Smooth muscle cell (in vitro differentiated cells): ENCODE measurements at regions not wholly inside any gene's neighbourhood (a gene's known extent, or its start where the extent isn't known, plus 50 kb on each side); places are given as distances from the start of the nearest gene placed in this dataset.
A peak's percentile ranks its signal among the peaks of the same experiment; 100 is the strongest.

Experiments used
- DNase-seq: peaks from one replicate; lab custom pipeline; 2025; ENCODE audit not compliant: unreplicated experiment; lab: John Stamatoyannopoulos, UW
- H2AFZ ChIP-seq: fragments of 200-600 bp; sonication (generic); 2 replicates; pipeline ENCODE4 v1.6.0; 2016; ENCODE audit warnings: antibody characterized with exemption, low read depth, mild to moderate bottlenecking
- H3F3A ChIP-seq: fragments of 200-600 bp; sonication (generic); 2 replicates; pipeline ENCODE4 v1.6.0; 2017; ENCODE audit warnings: antibody characterized with exemption, low read depth
- H3K27ac ChIP-seq: fragments of 200-600 bp; sonication (generic); 2 replicates; pipeline ENCODE4 v1.5.1; 2016; ENCODE audit warnings: low read depth, mild to moderate bottlenecking
- H3K27me3 ChIP-seq: fragments of 200-600 bp; sonication (generic); 2 replicates; pipeline ENCODE4 v1.6.1; 2016; ENCODE audit warnings: low read depth, mild to moderate bottlenecking
- H3K36me3 ChIP-seq: fragments of 200-600 bp; sonication (generic); 2 replicates; pipeline ENCODE4 v1.5.1; 2016; ENCODE audit warnings: low read depth
- H3K4me1 ChIP-seq: fragments of 200-600 bp; sonication (generic); 2 replicates; pipeline ENCODE4 v1.5.1; 2016; ENCODE audit warnings: low read depth
- H3K4me2 ChIP-seq: fragments of 200-600 bp; sonication (generic); 2 replicates; pipeline ENCODE4 v1.6.0; 2016; ENCODE audit warnings: mild to moderate bottlenecking
- H3K4me3 ChIP-seq: fragments of 200-600 bp; sonication (generic); 2 replicates; pipeline ENCODE4 v1.5.1; 2016; ENCODE audit warnings: mild to moderate bottlenecking
- H3K79me2 ChIP-seq: fragments of 200-600 bp; sonication (generic); 2 replicates; pipeline ENCODE4 v1.6.0; 2016; ENCODE audit warnings: low read depth, mild to moderate bottlenecking
- H3K9ac ChIP-seq: fragments of 200-600 bp; sonication (generic); 2 replicates; pipeline ENCODE4 v1.6.0; 2016; ENCODE audit warnings: low read depth
- H3K9me3 ChIP-seq: fragments of 200-600 bp; sonication (generic); replicated peaks from 2 replicates; pipeline ENCODE4 v1.5.1; 2016; ENCODE audit warnings: low read depth
- H4K20me1 ChIP-seq: fragments of 200-600 bp; sonication (generic); 2 replicates; pipeline ENCODE4 v1.6.0; 2016; ENCODE audit warnings: low read depth
- WGBS: methylation state at CpG from one replicate; pipeline ENCODE4 v1.1.7; 2016; ENCODE audit warnings: low lambda C conversion rate; 5-methylcytosine and 5-hydroxymethylcytosine counted together
- TF ChIP-seq, protein P1 (sequence below): fragments of 200-600 bp; sonication (generic); IDR thresholded peaks from 2 replicates; pipeline ENCODE4 v1.5.1; 2017; ENCODE audit warnings: borderline replicate concordance, mild to moderate bottlenecking, antibody characterized with exemption; ENCODE audit not compliant: insufficient read depth, poor library complexity, severe bottlenecking

- peaks cover 26% of the 10 kb centered on the region for H3F3A ChIP-seq
- no peaks in the 10 kb centered on the region for H3K79me2 ChIP-seq
- no peak overlapping the region for H3K9ac ChIP-seq
- no peaks in the 10 kb centered on the region for H3K27me3 ChIP-seq
- no peak overlapping the region for H3K4me3 ChIP-seq
- DNase-seq = no peak
- no peaks in the 10 kb centered on the region for H3K36me3 ChIP-seq
- no peaks in the 10 kb centered on the region for H4K20me1 ChIP-seq
- peak overlapping the region; percentile 96 for H3K27ac ChIP-seq
- TF ChIP-seq, protein P1, sequence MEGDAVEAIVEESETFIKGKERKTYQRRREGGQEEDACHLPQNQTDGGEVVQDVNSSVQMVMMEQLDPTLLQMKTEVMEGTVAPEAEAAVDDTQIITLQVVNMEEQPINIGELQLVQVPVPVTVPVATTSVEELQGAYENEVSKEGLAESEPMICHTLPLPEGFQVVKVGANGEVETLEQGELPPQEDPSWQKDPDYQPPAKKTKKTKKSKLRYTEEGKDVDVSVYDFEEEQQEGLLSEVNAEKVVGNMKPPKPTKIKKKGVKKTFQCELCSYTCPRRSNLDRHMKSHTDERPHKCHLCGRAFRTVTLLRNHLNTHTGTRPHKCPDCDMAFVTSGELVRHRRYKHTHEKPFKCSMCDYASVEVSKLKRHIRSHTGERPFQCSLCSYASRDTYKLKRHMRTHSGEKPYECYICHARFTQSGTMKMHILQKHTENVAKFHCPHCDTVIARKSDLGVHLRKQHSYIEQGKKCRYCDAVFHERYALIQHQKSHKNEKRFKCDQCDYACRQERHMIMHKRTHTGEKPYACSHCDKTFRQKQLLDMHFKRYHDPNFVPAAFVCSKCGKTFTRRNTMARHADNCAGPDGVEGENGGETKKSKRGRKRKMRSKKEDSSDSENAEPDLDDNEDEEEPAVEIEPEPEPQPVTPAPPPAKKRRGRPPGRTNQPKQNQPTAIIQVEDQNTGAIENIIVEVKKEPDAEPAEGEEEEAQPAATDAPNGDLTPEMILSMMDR = no peak
- H2AFZ ChIP-seq = peak overlapping the region; percentile 66
- 23% methylated on average over 6 of the region's 6 CpGs for WGBS
- peak overlapping the region; percentile 78 for H3K4me2 ChIP-seq
- H3K9me3 ChIP-seq = no peaks in the 10 kb centered on the region
- H3K4me1 ChIP-seq = peaks cover 27% of the 10 kb centered on the region
Measured at GRCh38 chr2:224259831-224260230, 142.1 kb downstream of the FAM124B start.

- no peak overlapping the region for H3K4me3 ChIP-seq
- H3K9ac ChIP-seq = no peak overlapping the region
- H3K27ac ChIP-seq = peak overlapping the region; percentile 17
- no peaks in the 10 kb centered on the region for H3K27me3 ChIP-seq
- peaks cover 26% of the 10 kb centered on the region for H3F3A ChIP-seq
- no peaks in the 10 kb centered on the region for H3K9me3 ChIP-seq
- H2AFZ ChIP-seq = no peak overlapping the region
- WGBS = 85% methylated on average over 2 of the region's 2 CpGs
- no peak for DNase-seq
- H4K20me1 ChIP-seq = no peaks in the 10 kb centered on the region
- peaks cover 17% of the 10 kb centered on the region for H3K4me1 ChIP-seq
- TF ChIP-seq, protein P1 = no peak
- H3K36me3 ChIP-seq = no peaks in the 10 kb centered on the region
- no peak overlapping the region for H3K4me2 ChIP-seq
- H3K79me2 ChIP-seq = no peaks in the 10 kb centered on the region
Measured at GRCh38 chr2:224258059-224258458, 143.8 kb downstream of the FAM124B start.

DNA sequence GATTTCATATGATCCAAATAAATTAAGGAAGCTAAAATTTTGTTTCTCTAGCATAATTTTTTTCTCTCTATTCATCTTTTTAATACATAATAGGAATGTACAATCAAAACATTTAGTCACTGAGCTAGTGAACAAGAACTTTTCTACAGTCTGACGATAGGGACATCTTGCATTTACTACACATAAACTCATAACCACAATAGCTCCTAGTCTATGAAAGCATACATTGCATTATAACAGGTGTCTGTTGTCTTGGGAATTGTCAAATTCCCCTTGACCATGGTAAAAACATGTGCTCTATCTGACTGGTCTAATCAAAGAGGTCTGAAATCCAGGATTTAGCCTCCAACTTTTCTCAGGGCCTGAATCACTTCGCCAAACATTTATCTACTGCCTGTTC is 144.8 kb downstream of the FAM124B start:
- no peak overlapping the region for H3K27ac ChIP-seq
- no peaks in the 10 kb centered on the region for H4K20me1 ChIP-seq
- no peak overlapping the region for H2AFZ ChIP-seq

DNA sequence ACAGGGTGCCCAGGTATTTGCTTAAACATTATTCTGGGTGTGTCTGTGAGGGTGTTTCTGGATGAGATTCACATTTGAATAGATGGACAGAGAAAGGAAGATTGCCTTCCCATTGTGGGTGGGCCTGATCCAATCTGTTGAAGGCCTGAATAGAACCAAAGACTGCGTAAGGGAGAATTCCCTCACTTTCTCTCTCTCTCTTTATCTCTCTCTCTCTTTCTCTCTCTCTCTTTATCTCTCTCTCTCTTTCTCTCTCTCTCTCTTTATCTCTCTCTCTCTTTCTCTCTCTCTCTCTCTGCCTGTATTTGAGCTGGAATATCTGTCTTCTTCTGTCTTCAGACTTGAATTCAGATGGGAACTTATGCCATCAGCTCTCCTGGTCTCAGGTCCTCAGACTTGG is 148.4 kb downstream of the FAM124B start:
- H3K9ac ChIP-seq = no peak overlapping the region
- no peaks in the 10 kb centered on the region for H3K9me3 ChIP-seq
- H2AFZ ChIP-seq = no peak overlapping the region
- no peak for DNase-seq
- no peaks in the 10 kb centered on the region for H3K36me3 ChIP-seq
- 100% methylated on average over 1 of the region's 1 CpG for WGBS
- no peaks in the 10 kb centered on the region for H3K4me1 ChIP-seq
- H4K20me1 ChIP-seq = no peaks in the 10 kb centered on the region
- H3K27ac ChIP-seq = peak overlapping the region; percentile 22
- H3K4me3 ChIP-seq = no peak overlapping the region
- TF ChIP-seq, protein P1 = no peak
- H3K79me2 ChIP-seq = no peaks in the 10 kb centered on the region
- no peaks in the 10 kb centered on the region for H3K27me3 ChIP-seq
- no peaks in the 10 kb centered on the region for H3F3A ChIP-seq
- no peak overlapping the region for H3K4me2 ChIP-seq

More for the DNA sequence above, 144.8 kb downstream of the FAM124B start:
- no peak for DNase-seq
- 25% methylated on average over 2 of the region's 2 CpGs for WGBS
- no peaks in the 10 kb centered on the region for H3K79me2 ChIP-seq
- H3K9ac ChIP-seq = no peak overlapping the region
- no peaks in the 10 kb centered on the region for H3K9me3 ChIP-seq
- peaks cover 17% of the 10 kb centered on the region for H3K4me1 ChIP-seq
- TF ChIP-seq, protein P1 = no peak
- no peak overlapping the region for H3K4me3 ChIP-seq
- no peak overlapping the region for H3K4me2 ChIP-seq
- H3K27me3 ChIP-seq = no peaks in the 10 kb centered on the region
- no peaks in the 10 kb centered on the region for H3K36me3 ChIP-seq
- peaks cover 19% of the 10 kb centered on the region for H3F3A ChIP-seq
